ENCODE measurements at regions not wholly inside any gene's neighbourhood (a gene's known extent, or its start where the extent isn't known, plus 50 kb on each side); places are given as distances from the start of the nearest gene placed in this dataset.

- TF ChIP-seq CTCF (conservative IDR thresholded peaks at IDR 0.05) (no peak), ZFX (IDR thresholded peaks at IDR 0.05) (no peak)
- H3K27ac ChIP-seq: no peak overlapping the region
Measured at GRCh38 chr6:167564416-167565250, 239.7 kb downstream of the TTLL2 start.

DNA sequence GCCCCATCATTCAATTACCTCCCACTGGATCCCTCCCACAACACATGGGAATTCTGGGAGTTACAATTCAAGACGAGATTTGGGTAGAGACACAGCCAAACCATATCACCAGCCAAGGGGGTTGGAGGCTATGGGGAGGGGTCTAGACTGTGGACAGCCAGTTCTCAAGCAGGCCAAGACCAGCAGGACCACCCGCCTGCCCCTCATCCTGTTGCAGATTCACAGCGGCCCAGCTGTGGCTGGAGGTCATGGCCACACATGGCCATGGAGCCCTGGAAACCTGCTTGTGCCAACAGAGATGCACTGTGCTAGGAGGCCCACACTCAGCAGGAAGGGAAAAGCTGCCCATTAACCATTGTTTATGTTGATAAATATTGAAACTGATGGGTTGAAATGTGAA is 240.5 kb downstream of the TTLL2 start:
- H3K27ac ChIP-seq: no peak overlapping the region
- no peak for TF ChIP-seq CTCF (conservative IDR thresholded peaks at IDR 0.05)
- TF ChIP-seq ZFX (IDR thresholded peaks at IDR 0.05): no peak

- no peak for TF ChIP-seq CTCF (conservative IDR thresholded peaks at IDR 0.05)
- TF ChIP-seq ZFX (IDR thresholded peaks at IDR 0.05): no peak
- H3K27ac ChIP-seq: no peak overlapping the region
Measured at GRCh38 chr6:167565884-167566599, 241.2 kb downstream of the TTLL2 start.

- no peak overlapping the region for H3K27ac ChIP-seq
- TF ChIP-seq ZFX (IDR thresholded peaks at IDR 0.05) (no peak), CTCF (conservative IDR thresholded peaks at IDR 0.05) (no peak)
Measured at GRCh38 chr6:167566711-167567141, 241.8 kb downstream of the TTLL2 start.

DNA sequence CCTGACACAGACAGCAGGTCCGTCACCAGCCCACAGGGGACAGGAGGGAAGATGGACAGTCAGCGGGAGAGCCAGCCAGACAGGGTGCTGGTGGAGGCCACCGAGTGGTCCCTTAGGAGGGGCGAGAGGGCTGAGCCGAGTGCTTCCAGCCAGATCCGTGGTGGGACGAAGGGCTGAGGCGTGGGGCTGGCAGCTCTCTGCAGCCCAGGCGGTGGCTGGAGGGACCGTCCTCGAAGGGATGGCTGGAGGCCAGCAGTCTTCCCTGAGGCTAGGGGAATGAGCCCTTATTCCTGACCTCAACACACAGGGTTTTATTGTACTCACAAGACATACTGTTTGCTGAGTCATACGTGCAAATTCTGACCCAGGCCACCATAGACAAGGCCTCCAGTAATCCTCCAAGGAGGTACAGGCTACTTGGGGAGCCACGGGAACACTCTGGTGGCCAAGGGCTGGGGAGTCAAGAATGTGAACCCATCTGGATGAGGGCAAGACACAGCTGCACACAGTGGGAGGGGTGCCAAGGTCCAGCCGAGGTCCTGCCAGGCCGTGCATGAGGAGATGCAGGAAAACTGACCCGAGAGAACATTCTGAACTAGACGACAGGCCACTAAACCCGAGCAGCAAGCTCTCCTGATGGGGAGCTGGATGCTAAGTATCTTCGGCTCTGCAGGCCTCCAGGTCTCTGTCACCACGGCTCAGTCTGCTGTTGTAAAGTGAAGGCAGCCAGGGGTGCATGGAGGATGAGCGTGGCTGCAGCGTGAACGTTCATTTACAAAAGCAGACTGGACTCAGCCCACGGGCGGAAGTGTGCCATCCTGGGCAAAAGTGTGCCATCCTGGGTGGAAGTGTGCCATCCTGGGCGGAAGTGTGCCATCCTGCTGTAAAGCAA is 242.5 kb downstream of the TTLL2 start:
- no peak for TF ChIP-seq CTCF (conservative IDR thresholded peaks at IDR 0.05)
- TF ChIP-seq ZFX (IDR thresholded peaks at IDR 0.05): no peak
- H3K27ac ChIP-seq: no peak overlapping the region; the same call in 1 of the 2 replicates

DNA sequence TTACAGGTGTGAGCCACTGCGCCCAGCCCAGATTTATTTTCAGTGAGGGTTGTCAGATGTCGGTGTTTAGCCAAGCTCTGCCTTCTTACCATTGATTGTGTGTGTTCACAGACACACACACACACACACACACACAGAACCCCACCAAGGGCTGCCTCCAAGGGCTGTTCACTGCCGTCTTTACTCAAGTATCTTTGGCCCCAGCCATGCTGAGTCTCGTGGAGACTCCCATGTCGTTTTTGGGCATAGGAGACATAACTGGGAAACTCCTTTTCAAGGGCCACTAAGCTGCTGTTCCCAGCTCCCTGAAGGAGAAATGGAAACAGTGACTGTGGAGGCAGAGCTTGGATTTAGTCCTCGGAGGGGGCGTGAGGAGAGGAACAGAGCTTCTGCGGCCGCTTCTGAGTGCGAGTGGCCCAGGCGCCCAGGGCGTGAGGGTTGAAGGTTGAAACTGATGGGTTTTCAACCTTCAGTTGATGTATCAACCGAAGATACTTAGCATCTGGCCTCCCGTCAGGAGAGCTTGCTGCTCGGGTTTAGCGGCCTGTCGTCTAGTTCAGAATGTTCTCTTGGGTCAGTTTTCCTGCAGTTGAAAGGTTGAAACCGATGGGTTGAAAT is 243.6 kb downstream of the TTLL2 start:
- no peak overlapping the region for H3K27ac ChIP-seq
- TF ChIP-seq ZFX (IDR thresholded peaks at IDR 0.05) (no peak), CTCF (conservative IDR thresholded peaks at IDR 0.05) (no peak)

Data from C4-2B (cell line).